Left ventricle myocardium inferior (tissue), 1 donor: ENCODE measurements at regions not wholly inside any gene's neighbourhood (a gene's known extent, or its start where the extent isn't known, plus 50 kb on each side); places are given as distances from the start of the nearest gene placed in this dataset.

Source experiments
- DNase-seq: peaks from one replicate; pipeline ENCODE4 v3.0.0-alpha.2; 2020
- H3K27ac ChIP-seq: fragments of 200-600 bp; replicated peaks from 2 replicates; pipeline ENCODE4 v1.8.0; 2021
- H3K27me3 ChIP-seq: fragments of 200-600 bp; 2 replicates; pipeline ENCODE4 v1.8.0; 2021; ENCODE audit warnings: low read depth
- H3K36me3 ChIP-seq: fragments of 200-600 bp; 2 replicates; pipeline ENCODE4 v1.8.0; 2021
- H3K4me1 ChIP-seq: fragments of 200-600 bp; 2 replicates; pipeline ENCODE4 v1.8.0; 2021
- H3K4me3 ChIP-seq: fragments of 200-600 bp; 2 replicates; pipeline ENCODE4 v1.8.0; 2021; ENCODE audit warnings: mild to moderate bottlenecking, moderate library complexity
- H3K9me3 ChIP-seq: fragments of 200-600 bp; replicated peaks from 2 replicates; pipeline ENCODE4 v1.8.0; 2021
- CTCF ChIP-seq: fragments of 200-600 bp; IDR thresholded peaks from 2 replicates; pipeline ENCODE4 v1.8.0; 2021; ENCODE audit warnings: antibody characterized with exemption, mild to moderate bottlenecking, borderline replicate concordance
- intact Hi-C: fragments of 100-400 bp; cut with micrococcal nuclease; formaldehyde crosslinking; loops from one replicate; pipeline ENCODE4 v1.11.0; 2022
- donor health status: DM: no; HTN: yes; CAD: no; lungs with severe emphysema.

- DNase-seq = peak; percentile 25
- Histone ChIP-seq H3K27me3 (peaks cover 29% of the 10 kb centered on the region), H3K27ac (peak overlapping the region; percentile 83), H3K36me3 (no peaks in the 10 kb centered on the region), H3K4me3 (peak overlapping the region; percentile 24), H3K4me1 (peaks cover 19% of the 10 kb centered on the region), H3K9me3 (no peaks in the 10 kb centered on the region)
- intact Hi-C loops = no loop called here
- TF ChIP-seq CTCF = no peak
These were observed 102.7 kb upstream of the MAP1LC3B2 start for GRCh38 chr12:116456330-116457082.

- intact Hi-C loops = no loop called here
- Histone ChIP-seq H3K9me3 (no peaks in the 10 kb centered on the region), H3K4me3 (no peak overlapping the region), H3K36me3 (no peaks in the 10 kb centered on the region), H3K27ac (no peak overlapping the region), H3K4me1 (peaks cover 19% of the 10 kb centered on the region), H3K27me3 (peaks cover 29% of the 10 kb centered on the region)
- DNase-seq = no peak
- TF ChIP-seq CTCF = no peak
These were observed 100.7 kb upstream of the MAP1LC3B2 start for GRCh38 chr12:116458492-116458891.

GRCh38 chr12:116459011-116459875 lies 99.9 kb upstream of the MAP1LC3B2 start:
- Histone ChIP-seq H3K4me3 (no peak overlapping the region), H3K36me3 (no peaks in the 10 kb centered on the region), H3K4me1 (peaks cover 19% of the 10 kb centered on the region), H3K27me3 (peaks cover 26% of the 10 kb centered on the region), H3K9me3 (no peaks in the 10 kb centered on the region), H3K27ac (no peak overlapping the region)
- TF ChIP-seq CTCF = no peak
- intact Hi-C loops = no loop called here
- no peak for DNase-seq

GRCh38 chr12:116459916-116460663 lies 99.1 kb upstream of the MAP1LC3B2 start:
- no peak overlapping the region for H3K4me3 ChIP-seq
- H3K27me3 ChIP-seq = peaks cover 18% of the 10 kb centered on the region
- TF ChIP-seq CTCF = no peak
- intact Hi-C loops = no loop called here
- H3K27ac ChIP-seq = no peak overlapping the region
- no peak for DNase-seq
- no peaks in the 10 kb centered on the region for H3K9me3 ChIP-seq
- H3K4me1 ChIP-seq = peaks cover 13% of the 10 kb centered on the region
- H3K36me3 ChIP-seq = no peaks in the 10 kb centered on the region

- no peak for TF ChIP-seq CTCF
These were observed 98.1 kb upstream of the MAP1LC3B2 start for GRCh38 chr12:116461060-116461459.

More at GRCh38 chr12:116461060-116461459, 98.1 kb upstream of the MAP1LC3B2 start:
- H3K36me3 ChIP-seq = no peaks in the 10 kb centered on the region
- DNase-seq = no peak
- no peaks in the 10 kb centered on the region for H3K9me3 ChIP-seq
- peaks cover 15% of the 10 kb centered on the region for H3K27me3 ChIP-seq
- peaks cover 9% of the 10 kb centered on the region for H3K4me1 ChIP-seq
- intact Hi-C loops = no loop called here
- no peak overlapping the region for H3K4me3 ChIP-seq
- H3K27ac ChIP-seq = no peak overlapping the region
